ENCODE measurements at regions not wholly inside any gene's neighbourhood (a gene's known extent, or its start where the extent isn't known, plus 50 kb on each side); places are given as distances from the start of the nearest gene placed in this dataset.
A peak's percentile ranks its signal among the peaks of the same experiment; 100 is the strongest.

GRCh38 chr2:195057001-195057400 is 600.0 kb upstream of the SLC39A10 start:
- no peaks in the 10 kb centered on the region for H3K4me1 Mint-ChIP-seq (ENCODE audit: insufficient read depth, unreplicated experiment)
- no TSS peak for BruUV-seq (replicated peaks)
- no peaks in the 10 kb centered on the region for H3K9me3 Mint-ChIP-seq (ENCODE audit: unreplicated experiment)
- H3K27ac Mint-ChIP-seq (ENCODE audit: low read depth, unreplicated experiment) = no peak overlapping the region
- POLR2A ChIA-PET = no interaction called here
- H3K4me3 Mint-ChIP-seq (ENCODE audit: unreplicated experiment) = no peak overlapping the region
- no peak for TF ChIP-seq CTCF (IDR thresholded peaks at IDR 0.05; ENCODE audit: unreplicated experiment)
- CTCF ChIA-PET = no interaction called here
- H3K27me3 Mint-ChIP-seq (ENCODE audit: insufficient read depth, unreplicated experiment) = no peaks in the 10 kb centered on the region
- H3K36me3 Mint-ChIP-seq (ENCODE audit: insufficient read depth, unreplicated experiment) = peaks cover 7% of the 10 kb centered on the region
- intact Hi-C loops (cut with micrococcal nuclease) = no loop called here
- DNase-seq (ENCODE audit: unreplicated experiment) = no peak

- Mint-ChIP-seq H3K36me3 (ENCODE audit: insufficient read depth, unreplicated experiment) (peaks cover 7% of the 10 kb centered on the region), H3K27ac (ENCODE audit: low read depth, unreplicated experiment) (no peak overlapping the region), H3K4me3 (ENCODE audit: unreplicated experiment) (no peak overlapping the region), H3K27me3 (ENCODE audit: insufficient read depth, unreplicated experiment) (no peaks in the 10 kb centered on the region), H3K9me3 (ENCODE audit: unreplicated experiment) (no peaks in the 10 kb centered on the region), H3K4me1 (ENCODE audit: insufficient read depth, unreplicated experiment) (peaks cover 9% of the 10 kb centered on the region)
- no peak for DNase-seq (ENCODE audit: unreplicated experiment)
- ChIA-PET POLR2A (no interaction called here), CTCF (no interaction called here)
- BruUV-seq (replicated peaks) = no TSS peak
- no peak for TF ChIP-seq CTCF (IDR thresholded peaks at IDR 0.05; ENCODE audit: unreplicated experiment)
- intact Hi-C loops (cut with micrococcal nuclease) = no loop called here
Observed at GRCh38 chr2:195055996-195056395, 601.0 kb upstream of the SLC39A10 start.

GRCh38 chr2:195051401-195051800 is 605.6 kb upstream of the SLC39A10 start:
- no peak overlapping the region for H3K4me3 Mint-ChIP-seq (ENCODE audit: unreplicated experiment)
- POLR2A ChIA-PET = no interaction called here
- intact Hi-C loops (cut with micrococcal nuclease) = no loop called here
- peak; percentile 87 for DNase-seq (ENCODE audit: unreplicated experiment)
- peak overlapping the region; percentile 20 for H3K27ac Mint-ChIP-seq (ENCODE audit: low read depth, unreplicated experiment)
- H3K4me1 Mint-ChIP-seq (ENCODE audit: insufficient read depth, unreplicated experiment) = peaks cover 16% of the 10 kb centered on the region
- no TSS peak for BruUV-seq (replicated peaks)
- no peaks in the 10 kb centered on the region for H3K36me3 Mint-ChIP-seq (ENCODE audit: insufficient read depth, unreplicated experiment)
- CTCF ChIA-PET = no interaction called here
- TF ChIP-seq CTCF (IDR thresholded peaks at IDR 0.05; ENCODE audit: unreplicated experiment) = no peak
- no peaks in the 10 kb centered on the region for H3K27me3 Mint-ChIP-seq (ENCODE audit: insufficient read depth, unreplicated experiment)
- no peaks in the 10 kb centered on the region for H3K9me3 Mint-ChIP-seq (ENCODE audit: unreplicated experiment)

- H3K27me3 Mint-ChIP-seq (ENCODE audit: insufficient read depth, unreplicated experiment) = no peaks in the 10 kb centered on the region
Observed at GRCh38 chr2:195049372-195050031, 607.5 kb upstream of the SLC39A10 start.

More at GRCh38 chr2:195049372-195050031, 607.5 kb upstream of the SLC39A10 start:
- Mint-ChIP-seq H3K4me3 (ENCODE audit: unreplicated experiment) (no peak overlapping the region), H3K9me3 (ENCODE audit: unreplicated experiment) (no peaks in the 10 kb centered on the region), H3K4me1 (ENCODE audit: insufficient read depth, unreplicated experiment) (peaks cover 16% of the 10 kb centered on the region), H3K36me3 (ENCODE audit: insufficient read depth, unreplicated experiment) (no peaks in the 10 kb centered on the region), H3K27ac (ENCODE audit: low read depth, unreplicated experiment) (no peak overlapping the region)
- intact Hi-C loops (cut with micrococcal nuclease) = no loop called here
- CTCF ChIA-PET = no interaction called here
- POLR2A ChIA-PET = interaction anchor here (0.7 kb wide), 1 partner anchor 860 kb away, joined by 3 read pairs; no protein-coding TSS in a partner anchor
- TF ChIP-seq CTCF (IDR thresholded peaks at IDR 0.05; ENCODE audit: unreplicated experiment) = no peak
- peak; percentile 55 for DNase-seq (ENCODE audit: unreplicated experiment)
- no TSS peak for BruUV-seq (replicated peaks)
